IgD-negative memory B cell (primary cell): ENCODE measurements at regions not wholly inside any gene's neighbourhood (a gene's known extent, or its start where the extent isn't known, plus 50 kb on each side); places are given as distances from the start of the nearest gene placed in this dataset.

Experiments
- H3K27ac Mint-ChIP-seq, 3 donors: one replicate each; pipeline ENCODE4 v1.8.0; 2020 to 2022; ENCODE audit warnings: mild to moderate bottlenecking in 3 of 3, mixed read lengths in 3 of 3, moderate library complexity in 1 of 3
- H3K27me3 Mint-ChIP-seq: one replicate; pipeline ENCODE4 v1.8.0; 2021; ENCODE audit warnings: mixed read lengths
- H3K36me3 Mint-ChIP-seq: one replicate; pipeline ENCODE4 v1.8.0; 2020; ENCODE audit warnings: mild to moderate bottlenecking, mixed read lengths
- H3K4me1 Mint-ChIP-seq, 3 donors: one replicate each; pipeline ENCODE4 v1.8.0; 2020 to 2022; ENCODE audit warnings: mixed read lengths in 3 of 3, mild to moderate bottlenecking in 1 of 3
- H3K4me3 Mint-ChIP-seq, 4 donors: one replicate each; pipeline ENCODE4 v1.8.0; 2020 to 2022; ENCODE audit warnings: mild to moderate bottlenecking in 4 of 4, mixed read lengths in 4 of 4, moderate library complexity in 3 of 4
- H3K9me3 Mint-ChIP-seq, 3 donors: one replicate each; pipeline ENCODE4 v1.8.0; 2020 to 2021; ENCODE audit warnings: mixed read lengths in 3 of 3, mild to moderate bottlenecking in 1 of 3

GRCh38 chrX:42597481-42597880 is 180.5 kb downstream of the PPP1R2C start:
- no peak overlapping the region for H3K27ac Mint-ChIP-seq
- peaks cover 0 to 3% (median 1%) of the 10 kb centered on the region in 3 donors for H3K4me1 Mint-ChIP-seq
- no peak overlapping the region for H3K4me3 Mint-ChIP-seq
- no peaks in the 10 kb centered on the region for H3K27me3 Mint-ChIP-seq
- no peaks in the 10 kb centered on the region for H3K36me3 Mint-ChIP-seq
- no peaks in the 10 kb centered on the region for H3K9me3 Mint-ChIP-seq

GRCh38 chrX:42585842-42586621 is 191.9 kb downstream of the PPP1R2C start:
- H3K36me3 Mint-ChIP-seq: no peaks in the 10 kb centered on the region
- peaks cover 5 to 10% (median 6%) of the 10 kb centered on the region in 3 donors for H3K4me1 Mint-ChIP-seq
- H3K27me3 Mint-ChIP-seq: peaks cover 3% of the 10 kb centered on the region
- H3K4me3 Mint-ChIP-seq: peak overlapping the region in 1 of 4 donors; percentile 14
- no peak overlapping the region for H3K27ac Mint-ChIP-seq
- H3K9me3 Mint-ChIP-seq: no peaks in the 10 kb centered on the region

- H3K9me3 Mint-ChIP-seq: no peaks in the 10 kb centered on the region
- H3K36me3 Mint-ChIP-seq: no peaks in the 10 kb centered on the region
- no peak overlapping the region for H3K4me3 Mint-ChIP-seq
- H3K4me1 Mint-ChIP-seq: peaks cover 0 to 2% (median 0%) of the 10 kb centered on the region in 3 donors
- H3K27me3 Mint-ChIP-seq: peaks cover 2% of the 10 kb centered on the region
- no peak overlapping the region for H3K27ac Mint-ChIP-seq
Measured at GRCh38 chrX:42577936-42578470, 200.0 kb downstream of the PPP1R2C start.

- Mint-ChIP-seq H3K27ac (no peak overlapping the region), H3K27me3 (no peaks in the 10 kb centered on the region), H3K9me3 (peaks cover 0 to 3% (median 0%) of the 10 kb centered on the region in 3 donors), H3K4me1 (no peaks in the 10 kb centered on the region), H3K36me3 (no peaks in the 10 kb centered on the region), H3K4me3 (no peak overlapping the region)
Measured at GRCh38 chrX:42567268-42567667, 210.7 kb downstream of the PPP1R2C start.

GRCh38 chrX:42565739-42566138 is 212.2 kb downstream of the PPP1R2C start:
- Mint-ChIP-seq H3K36me3 (no peaks in the 10 kb centered on the region), H3K4me1 (no peaks in the 10 kb centered on the region), H3K4me3 (no peak overlapping the region), H3K27ac (no peak overlapping the region), H3K9me3 (no peaks in the 10 kb centered on the region), H3K27me3 (no peaks in the 10 kb centered on the region)

- H3K36me3 Mint-ChIP-seq: no peaks in the 10 kb centered on the region
- no peak overlapping the region for H3K4me3 Mint-ChIP-seq
- peaks cover 0 to 5% (median 0%) of the 10 kb centered on the region in 3 donors for H3K4me1 Mint-ChIP-seq
- peaks cover 0 to 1% (median 0%) of the 10 kb centered on the region in 3 donors for H3K9me3 Mint-ChIP-seq
- no peak overlapping the region for H3K27ac Mint-ChIP-seq
- no peaks in the 10 kb centered on the region for H3K27me3 Mint-ChIP-seq
Measured at GRCh38 chrX:42546800-42547199, 231.2 kb downstream of the PPP1R2C start.

- Mint-ChIP-seq H3K27ac (no peak overlapping the region), H3K9me3 (peaks cover 0 to 1% (median 0%) of the 10 kb centered on the region in 3 donors)
Measured at GRCh38 chrX:42544883-42545282, 233.1 kb downstream of the PPP1R2C start.

GRCh38 chrX:42541554-42541953 is 236.4 kb downstream of the PPP1R2C start:
- H3K9me3 Mint-ChIP-seq: peaks cover 0 to 1% (median 0%) of the 10 kb centered on the region in 3 donors
- no peak overlapping the region for H3K4me3 Mint-ChIP-seq
- peaks cover 0 to 5% (median 4%) of the 10 kb centered on the region in 3 donors for H3K4me1 Mint-ChIP-seq
- no peaks in the 10 kb centered on the region for H3K27me3 Mint-ChIP-seq
- no peaks in the 10 kb centered on the region for H3K36me3 Mint-ChIP-seq
- H3K27ac Mint-ChIP-seq: no peak overlapping the region

More at GRCh38 chrX:42544883-42545282, 233.1 kb downstream of the PPP1R2C start:
- Mint-ChIP-seq H3K4me3 (no peak overlapping the region), H3K36me3 (no peaks in the 10 kb centered on the region), H3K27me3 (no peaks in the 10 kb centered on the region), H3K4me1 (peaks cover 0 to 5% (median 0%) of the 10 kb centered on the region in 3 donors)

- H3K4me3 Mint-ChIP-seq: no peak overlapping the region
Measured at GRCh38 chrX:42540146-42540545, 237.8 kb downstream of the PPP1R2C start.

GRCh38 chrX:42538405-42538804 is 239.6 kb downstream of the PPP1R2C start:
- H3K9me3 Mint-ChIP-seq: peaks cover 0 to 2% (median 1%) of the 10 kb centered on the region in 3 donors
- peak overlapping the region in 1 of 4 donors; percentile 77 for H3K4me3 Mint-ChIP-seq
- H3K4me1 Mint-ChIP-seq: peaks cover 0 to 5% (median 4%) of the 10 kb centered on the region in 3 donors
- H3K27me3 Mint-ChIP-seq: no peaks in the 10 kb centered on the region
- peak overlapping the region in 1 of 3 donors; percentile 63 for H3K27ac Mint-ChIP-seq
- no peaks in the 10 kb centered on the region for H3K36me3 Mint-ChIP-seq

More at GRCh38 chrX:42540146-42540545, 237.8 kb downstream of the PPP1R2C start:
- H3K27me3 Mint-ChIP-seq: no peaks in the 10 kb centered on the region
- no peaks in the 10 kb centered on the region for H3K36me3 Mint-ChIP-seq
- H3K9me3 Mint-ChIP-seq: peaks cover 0 to 1% (median 0%) of the 10 kb centered on the region in 3 donors
- H3K4me1 Mint-ChIP-seq: peaks cover 0 to 5% (median 4%) of the 10 kb centered on the region in 3 donors
- H3K27ac Mint-ChIP-seq: no peak overlapping the region

- Mint-ChIP-seq H3K4me1 (peaks cover 0 to 5% (median 4%) of the 10 kb centered on the region in 3 donors), H3K4me3 (no peak overlapping the region), H3K9me3 (peaks cover 0 to 4% (median 0%) of the 10 kb centered on the region in 3 donors), H3K36me3 (no peaks in the 10 kb centered on the region), H3K27ac (no peak overlapping the region), H3K27me3 (peaks cover 1% of the 10 kb centered on the region)
Measured at GRCh38 chrX:42536286-42536685, 241.7 kb downstream of the PPP1R2C start.

- Mint-ChIP-seq H3K36me3 (no peaks in the 10 kb centered on the region), H3K9me3 (peaks cover 0 to 4% (median 0%) of the 10 kb centered on the region in 3 donors), H3K27me3 (peaks cover 1% of the 10 kb centered on the region), H3K27ac (no peak overlapping the region), H3K4me1 (peaks cover 0 to 5% (median 4%) of the 10 kb centered on the region in 3 donors), H3K4me3 (no peak overlapping the region)
Measured at GRCh38 chrX:42535233-42535632, 242.7 kb downstream of the PPP1R2C start.

GRCh38 chrX:42533761-42534160 is 244.2 kb downstream of the PPP1R2C start:
- Mint-ChIP-seq H3K4me3 (no peak overlapping the region), H3K9me3 (peaks cover 0 to 7% (median 4%) of the 10 kb centered on the region in 3 donors), H3K4me1 (peaks cover 0 to 5% (median 2%) of the 10 kb centered on the region in 3 donors), H3K27me3 (peaks cover 1% of the 10 kb centered on the region), H3K36me3 (no peaks in the 10 kb centered on the region), H3K27ac (no peak overlapping the region)

GRCh38 chrX:42531441-42531840 is 246.5 kb downstream of the PPP1R2C start:
- H3K27ac Mint-ChIP-seq: no peak overlapping the region
- H3K4me1 Mint-ChIP-seq: no peaks in the 10 kb centered on the region
- no peak overlapping the region for H3K4me3 Mint-ChIP-seq
- peaks cover 0 to 7% (median 6%) of the 10 kb centered on the region in 3 donors for H3K9me3 Mint-ChIP-seq
- no peaks in the 10 kb centered on the region for H3K36me3 Mint-ChIP-seq
- H3K27me3 Mint-ChIP-seq: peaks cover 1% of the 10 kb centered on the region

GRCh38 chrX:42530027-42530426 is 247.9 kb downstream of the PPP1R2C start:
- Mint-ChIP-seq H3K27ac (no peak overlapping the region), H3K36me3 (no peaks in the 10 kb centered on the region), H3K4me1 (no peaks in the 10 kb centered on the region), H3K27me3 (peaks cover 1% of the 10 kb centered on the region), H3K9me3 (peaks cover 0 to 7% (median 6%) of the 10 kb centered on the region in 3 donors), H3K4me3 (no peak overlapping the region)
